ENCODE measurements at regions not wholly inside any gene's neighbourhood (a gene's known extent, or its start where the extent isn't known, plus 50 kb on each side); places are given as distances from the start of the nearest gene placed in this dataset.

- H2AFZ ChIP-seq (ENCODE audit: low read depth, low read length) = no peak overlapping the region
- H3K4me3 ChIP-seq (ENCODE audit: insufficient read depth, low read depth, low read length) = no peak overlapping the region
- TF ChIP-seq CTCF (IDR thresholded peaks at IDR 0.05; ENCODE audit: insufficient read depth, low read depth, low read length) (no peak), EZH2 (IDR thresholded peaks at IDR 0.05; ENCODE audit: insufficient read depth, low read length) (no peak)
- H3K79me2 ChIP-seq (ENCODE audit: insufficient read depth, low read length) = peaks cover 4% of the 10 kb centered on the region
- H3K9me3 ChIP-seq (ENCODE audit: insufficient read depth, low read depth, low read length) = peaks cover 13% of the 10 kb centered on the region
- H3K9ac ChIP-seq (ENCODE audit: low read length) = no peak overlapping the region
- DNase-seq (ENCODE audit: low read depth) (peak; percentile 67), FAIRE-seq (no peak)
- no peak overlapping the region for H3K4me3 Mint-ChIP-seq (ENCODE audit: unreplicated experiment)
- H3K4me1 ChIP-seq (ENCODE audit: insufficient read depth, low read length) = peaks cover 4% of the 10 kb centered on the region
- H3K9me3 Mint-ChIP-seq (ENCODE audit: unreplicated experiment) = peaks cover 13% of the 10 kb centered on the region
- H3K27me3 Mint-ChIP-seq (ENCODE audit: low read depth, unreplicated experiment) = no peaks in the 10 kb centered on the region
- H3K4me1 Mint-ChIP-seq (ENCODE audit: low read depth, unreplicated experiment) = peaks cover 13% of the 10 kb centered on the region
- H3K4me2 ChIP-seq (ENCODE audit: low read length) = no peak overlapping the region
- H4K20me1 ChIP-seq (ENCODE audit: insufficient read depth, low read length) = peaks cover 27% of the 10 kb centered on the region
- H3K27me3 ChIP-seq (ENCODE audit: insufficient read depth, low read length) = no peaks in the 10 kb centered on the region
- peaks cover 21% of the 10 kb centered on the region for H3K36me3 ChIP-seq (ENCODE audit: insufficient read depth, low read length)
- H3K36me3 Mint-ChIP-seq (ENCODE audit: low read depth, unreplicated experiment) = peaks cover 32% of the 10 kb centered on the region
- H3K27ac ChIP-seq (ENCODE audit: low read depth, low read length) = peak overlapping the region; percentile 26
- peak overlapping the region; percentile 49 for H3K27ac Mint-ChIP-seq (ENCODE audit: unreplicated experiment)
Observed at GRCh38 chr15:25092661-25093060, 137.9 kb downstream of the SNRPN start.

GRCh38 chr15:25093455-25094029 is 138.8 kb downstream of the SNRPN start:
- no peak overlapping the region for H3K27ac ChIP-seq (ENCODE audit: low read depth, low read length)
- H3K27me3 ChIP-seq (ENCODE audit: insufficient read depth, low read length) = no peaks in the 10 kb centered on the region
- no peak overlapping the region for H3K9ac ChIP-seq (ENCODE audit: low read length)
- no peak overlapping the region for H3K4me3 Mint-ChIP-seq (ENCODE audit: unreplicated experiment)
- H4K20me1 ChIP-seq (ENCODE audit: insufficient read depth, low read length) = peaks cover 27% of the 10 kb centered on the region
- H3K27ac Mint-ChIP-seq (ENCODE audit: unreplicated experiment) = no peak overlapping the region
- TF ChIP-seq EZH2 (IDR thresholded peaks at IDR 0.05; ENCODE audit: insufficient read depth, low read length) (no peak), CTCF (IDR thresholded peaks at IDR 0.05; ENCODE audit: insufficient read depth, low read depth, low read length) (no peak)
- H3K36me3 ChIP-seq (ENCODE audit: insufficient read depth, low read length) = peaks cover 26% of the 10 kb centered on the region
- peaks cover 30% of the 10 kb centered on the region for H3K36me3 Mint-ChIP-seq (ENCODE audit: low read depth, unreplicated experiment)
- DNase-seq (ENCODE audit: low read depth) = no peak
- H3K79me2 ChIP-seq (ENCODE audit: insufficient read depth, low read length) = peaks cover 4% of the 10 kb centered on the region
- H3K4me1 ChIP-seq (ENCODE audit: insufficient read depth, low read length) = peaks cover 4% of the 10 kb centered on the region
- H3K4me3 ChIP-seq (ENCODE audit: insufficient read depth, low read depth, low read length) = no peak overlapping the region
- no peak overlapping the region for H3K4me2 ChIP-seq (ENCODE audit: low read length)
- H3K9me3 ChIP-seq (ENCODE audit: insufficient read depth, low read depth, low read length) = peaks cover 13% of the 10 kb centered on the region
- no peak overlapping the region for H2AFZ ChIP-seq (ENCODE audit: low read depth, low read length)
- peaks cover 13% of the 10 kb centered on the region for H3K9me3 Mint-ChIP-seq (ENCODE audit: unreplicated experiment)
- H3K27me3 Mint-ChIP-seq (ENCODE audit: low read depth, unreplicated experiment) = no peaks in the 10 kb centered on the region
- H3K4me1 Mint-ChIP-seq (ENCODE audit: low read depth, unreplicated experiment) = peaks cover 13% of the 10 kb centered on the region
- no peak for FAIRE-seq

- Histone ChIP-seq H3K4me2 (ENCODE audit: low read length) (no peak overlapping the region), H4K20me1 (ENCODE audit: insufficient read depth, low read length) (peaks cover 27% of the 10 kb centered on the region), H3K27ac (ENCODE audit: low read depth, low read length) (no peak overlapping the region), H3K9ac (ENCODE audit: low read length) (no peak overlapping the region), H2AFZ (ENCODE audit: low read depth, low read length) (no peak overlapping the region), H3K4me3 (ENCODE audit: insufficient read depth, low read depth, low read length) (no peak overlapping the region), H3K4me1 (ENCODE audit: insufficient read depth, low read length) (peaks cover 4% of the 10 kb centered on the region), H3K9me3 (ENCODE audit: insufficient read depth, low read depth, low read length) (peaks cover 13% of the 10 kb centered on the region), H3K27me3 (ENCODE audit: insufficient read depth, low read length) (no peaks in the 10 kb centered on the region), H3K36me3 (ENCODE audit: insufficient read depth, low read length) (peaks cover 26% of the 10 kb centered on the region), H3K79me2 (ENCODE audit: insufficient read depth, low read length) (peaks cover 4% of the 10 kb centered on the region)
- Mint-ChIP-seq H3K9me3 (ENCODE audit: unreplicated experiment) (peaks cover 11% of the 10 kb centered on the region), H3K4me3 (ENCODE audit: unreplicated experiment) (no peak overlapping the region), H3K27me3 (ENCODE audit: low read depth, unreplicated experiment) (no peaks in the 10 kb centered on the region), H3K27ac (ENCODE audit: unreplicated experiment) (no peak overlapping the region), H3K36me3 (ENCODE audit: low read depth, unreplicated experiment) (peaks cover 33% of the 10 kb centered on the region), H3K4me1 (ENCODE audit: low read depth, unreplicated experiment) (peaks cover 13% of the 10 kb centered on the region)
- FAIRE-seq (no peak), DNase-seq (ENCODE audit: low read depth) (no peak)
- TF ChIP-seq CTCF (IDR thresholded peaks at IDR 0.05; ENCODE audit: insufficient read depth, low read depth, low read length) (no peak), EZH2 (IDR thresholded peaks at IDR 0.05; ENCODE audit: insufficient read depth, low read length) (no peak)
Observed at GRCh38 chr15:25094066-25094465, 139.3 kb downstream of the SNRPN start.

Data from astrocyte (in vitro differentiated cells and primary cell).